Transverse colon (tissue), 3 donors: ENCODE measurements at regions not wholly inside any gene's neighbourhood (a gene's known extent, or its start where the extent isn't known, plus 50 kb on each side); places are given as distances from the start of the nearest gene placed in this dataset.

Experiments used
- CTCF ChIP-seq, 5 experiments: fragments of 200-600 bp in 3 of 5; fragments of 450-650 bp in 2 of 5; sonication (generic) in 3 of 5; IDR thresholded peaks; 1 replicate in 2 of 5; 2 replicates in 3 of 5; pipeline ENCODE4 v1.5.1; 2016 to 2017; ENCODE audit warnings: antibody characterized with exemption in 5 of 5, inconsistent platforms in 3 of 5, mild to moderate bottlenecking in 2 of 5, moderate library complexity in 1 of 5
- POLR2A ChIP-seq: fragments of 450-650 bp; IDR thresholded peaks from one replicate; pipeline ENCODE4 v1.6.1; 2016; ENCODE audit warnings: antibody characterized with exemption, mild to moderate bottlenecking, moderate library complexity

- no peak for TF ChIP-seq CTCF (IDR thresholded peaks at IDR 0.05)
- TF ChIP-seq POLR2A, result no peak
These were observed 63.0 kb upstream of the BACH1 start for GRCh38 chr21:29235714-29236197.
